IMR-90 (cell line): ENCODE measurements at regions not wholly inside any gene's neighbourhood (a gene's known extent, or its start where the extent isn't known, plus 50 kb on each side); places are given as distances from the start of the nearest gene placed in this dataset.

Source experiments
- CTCF ChIP-seq: conservative IDR thresholded peaks from 2 replicates; pipeline ENCODE4 v1.5.1; 2012; ENCODE audit warnings: mild to moderate bottlenecking, low read depth, low read length, improper control_type of control experiment
- MAFK ChIP-seq: IDR thresholded peaks from 2 replicates; pipeline ENCODE4 v1.6.1; 2012; ENCODE audit warnings: low read depth, low read length, improper control_type of control experiment
- POLR2A ChIP-seq: IDR thresholded peaks from 2 replicates; pipeline ENCODE4 v1.6.1; 2012; ENCODE audit warnings: mild to moderate bottlenecking, low read depth, low read length
- RAD21 ChIP-seq: IDR thresholded peaks from 2 replicates; pipeline ENCODE4 v1.6.1; 2012; ENCODE audit warnings: low read length, improper control_type of control experiment

- TF ChIP-seq POLR2A (no peak), CTCF (no peak), RAD21 (no peak), MAFK (no peak)
Observed at GRCh38 chr7:42348631-42349030, 111.6 kb upstream of the GLI3 start.
